Fibroblast of the aortic adventitia (primary cell): ENCODE measurements at regions not wholly inside any gene's neighbourhood (a gene's known extent, or its start where the extent isn't known, plus 50 kb on each side); places are given as distances from the start of the nearest gene placed in this dataset.
"Not testable (repeated sequence)": the region's sequence is repeated elsewhere in the genome, so short reads cannot be mapped to it uniquely, and the experiment has no call there.

Experiments used
- DNase-seq: peaks from one replicate; pipeline ENCODE4 v3.0.0-alpha.2; 2010; ENCODE audit warnings: low read depth
- H3K4me3 ChIP-seq: 2 replicates; pipeline ENCODE4 v1.5.1; 2011; ENCODE audit warnings: low read depth, mild to moderate bottlenecking, control low read depth, low read length, moderate library complexity
- CTCF ChIP-seq: IDR thresholded peaks from 2 replicates; pipeline ENCODE4 v1.5.1; 2011; ENCODE audit warnings: mild to moderate bottlenecking, low read length, control low read depth, inconsistent platforms; ENCODE audit not compliant: insufficient read depth

DNA sequence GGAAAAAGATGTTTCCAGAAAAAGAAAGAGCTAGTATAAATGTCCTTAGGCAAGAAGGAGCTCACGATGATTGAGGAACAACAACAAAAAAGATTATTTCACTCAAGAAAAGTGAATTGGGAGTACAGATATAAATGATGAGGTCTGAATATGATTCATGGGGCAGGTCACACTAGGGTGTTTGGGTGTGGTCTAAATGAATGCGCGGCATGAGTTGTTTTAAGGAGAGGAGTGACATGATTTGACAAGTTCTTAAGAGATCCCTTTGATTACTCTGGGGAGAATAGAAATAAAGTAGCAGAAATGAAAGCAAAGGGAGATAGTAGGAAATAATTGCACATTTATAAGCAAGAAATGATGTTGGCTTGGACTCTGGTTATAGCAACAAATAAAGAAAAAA lies 59.3 kb downstream of the NUTM2D start:
- DNase-seq, H3K4me3 ChIP-seq: not testable (repeated sequence)

DNA sequence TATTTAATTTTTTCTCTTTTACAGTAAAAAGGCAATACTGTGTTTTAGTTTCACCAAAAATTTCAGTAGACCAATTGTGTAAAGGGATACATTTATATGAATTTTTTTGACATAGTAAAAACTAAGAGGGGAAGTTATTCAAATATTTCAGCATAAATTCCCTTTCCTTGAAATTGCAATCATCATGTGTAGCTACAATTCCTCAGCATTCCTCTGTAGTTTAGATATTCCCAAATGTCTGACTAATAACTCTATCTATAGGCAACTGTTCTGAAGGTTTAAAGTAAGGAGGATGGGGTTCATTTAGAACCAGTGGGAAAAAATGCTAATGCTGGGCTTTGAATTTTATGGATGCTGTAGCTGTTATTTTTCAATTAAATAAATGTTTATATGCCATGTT lies 65.1 kb downstream of the NUTM2D start:
- DNase-seq: peak; percentile 19

GRCh38 chr10:87424697-87425373 lies 67.3 kb downstream of the NUTM2D start:
- H3K4me3 ChIP-seq, DNase-seq: not testable (repeated sequence)

More for the DNA sequence above, 65.1 kb downstream of the NUTM2D start:
- H3K4me3 ChIP-seq: not testable (repeated sequence)

DNA sequence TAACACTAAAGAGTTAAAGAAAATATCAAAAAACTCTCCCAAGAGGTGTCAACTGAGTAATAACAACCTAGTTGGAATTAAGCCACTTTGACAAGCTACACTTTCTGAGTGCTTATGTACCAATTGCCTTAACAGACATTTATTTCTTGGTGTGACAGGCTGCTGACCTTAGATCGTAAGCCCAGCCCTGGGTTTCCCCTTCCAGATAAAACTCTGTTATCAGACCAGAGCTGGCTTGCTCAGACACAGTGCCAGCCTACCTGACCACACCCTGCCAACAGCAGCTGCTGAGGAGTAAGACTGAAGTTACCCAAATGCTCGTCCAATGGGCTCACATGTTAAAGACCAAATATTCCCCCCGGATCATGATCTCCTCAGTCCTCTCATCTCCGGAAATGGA lies 70.9 kb upstream of the MINPP1 start:
- not testable (repeated sequence) for H3K4me3 ChIP-seq, DNase-seq

- H3K4me3 ChIP-seq, DNase-seq: not testable (repeated sequence)
These were observed 69.3 kb upstream of the MINPP1 start for GRCh38 chr10:87435295-87435826.

- peak; percentile 5 for TF ChIP-seq CTCF
- H3K4me3 ChIP-seq, DNase-seq: not testable (repeated sequence)
These were observed 68.6 kb upstream of the MINPP1 start for GRCh38 chr10:87436104-87436503.

GRCh38 chr10:87437450-87437849 lies 67.2 kb upstream of the MINPP1 start:
- H3K4me3 ChIP-seq: not testable (repeated sequence)
- peak; percentile 63 for DNase-seq
